ENCODE measurements at regions not wholly inside any gene's neighbourhood (a gene's known extent, or its start where the extent isn't known, plus 50 kb on each side); places are given as distances from the start of the nearest gene placed in this dataset.

GRCh38 chr7:31456646-31457368 lies 57.1 kb upstream of the ITPRID1 start:
- TF ChIP-seq, protein P1, sequence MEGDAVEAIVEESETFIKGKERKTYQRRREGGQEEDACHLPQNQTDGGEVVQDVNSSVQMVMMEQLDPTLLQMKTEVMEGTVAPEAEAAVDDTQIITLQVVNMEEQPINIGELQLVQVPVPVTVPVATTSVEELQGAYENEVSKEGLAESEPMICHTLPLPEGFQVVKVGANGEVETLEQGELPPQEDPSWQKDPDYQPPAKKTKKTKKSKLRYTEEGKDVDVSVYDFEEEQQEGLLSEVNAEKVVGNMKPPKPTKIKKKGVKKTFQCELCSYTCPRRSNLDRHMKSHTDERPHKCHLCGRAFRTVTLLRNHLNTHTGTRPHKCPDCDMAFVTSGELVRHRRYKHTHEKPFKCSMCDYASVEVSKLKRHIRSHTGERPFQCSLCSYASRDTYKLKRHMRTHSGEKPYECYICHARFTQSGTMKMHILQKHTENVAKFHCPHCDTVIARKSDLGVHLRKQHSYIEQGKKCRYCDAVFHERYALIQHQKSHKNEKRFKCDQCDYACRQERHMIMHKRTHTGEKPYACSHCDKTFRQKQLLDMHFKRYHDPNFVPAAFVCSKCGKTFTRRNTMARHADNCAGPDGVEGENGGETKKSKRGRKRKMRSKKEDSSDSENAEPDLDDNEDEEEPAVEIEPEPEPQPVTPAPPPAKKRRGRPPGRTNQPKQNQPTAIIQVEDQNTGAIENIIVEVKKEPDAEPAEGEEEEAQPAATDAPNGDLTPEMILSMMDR (IDR thresholded peaks at IDR 0.05; ENCODE audit: low read depth, low read length, missing control alignments), result no peak
- no peak overlapping the region for H3K27ac ChIP-seq
- no peaks in the 10 kb centered on the region for H3K27me3 ChIP-seq (replicated peaks)
- in situ Hi-C loops (cut with HindIII; ENCODE audit: low pct_ligation_motif_present, low sequenced_read_pairs), result no loop called here
- H3K36me3 ChIP-seq (replicated peaks), result no peaks in the 10 kb centered on the region
- H3K4me3 ChIP-seq (ENCODE audit: low read depth, low read length), result no peak overlapping the region
- no peak for DNase-seq

DNA sequence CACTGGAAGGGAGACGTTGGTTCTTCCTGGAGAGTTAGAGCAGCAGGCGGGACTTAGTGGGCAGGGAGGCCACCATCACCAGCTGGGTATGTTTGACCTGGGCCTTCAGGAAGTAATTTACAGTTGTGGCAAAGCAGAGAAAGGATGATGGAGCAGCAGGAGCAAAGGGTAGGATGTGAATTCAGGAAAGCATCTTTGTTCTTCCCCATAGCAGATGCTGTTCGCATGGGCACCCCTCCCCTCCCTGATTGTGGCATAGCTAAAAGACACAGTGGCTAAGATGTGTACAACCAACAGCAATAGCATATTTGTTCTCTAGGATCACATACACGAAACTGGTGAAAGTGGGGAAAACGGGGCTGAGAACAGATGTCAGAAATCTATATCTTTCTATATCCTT lies 56.3 kb upstream of the ITPRID1 start:
- H3K27ac ChIP-seq, result no peak overlapping the region
- DNase-seq, result no peak
- TF ChIP-seq, protein P1 (IDR thresholded peaks at IDR 0.05; ENCODE audit: low read depth, low read length, missing control alignments), result no peak
- in situ Hi-C loops (cut with HindIII; ENCODE audit: low pct_ligation_motif_present, low sequenced_read_pairs), result no loop called here
- no peaks in the 10 kb centered on the region for H3K36me3 ChIP-seq (replicated peaks)
- no peaks in the 10 kb centered on the region for H3K27me3 ChIP-seq (replicated peaks)
- H3K4me3 ChIP-seq (ENCODE audit: low read depth, low read length), result no peak overlapping the region

DNA sequence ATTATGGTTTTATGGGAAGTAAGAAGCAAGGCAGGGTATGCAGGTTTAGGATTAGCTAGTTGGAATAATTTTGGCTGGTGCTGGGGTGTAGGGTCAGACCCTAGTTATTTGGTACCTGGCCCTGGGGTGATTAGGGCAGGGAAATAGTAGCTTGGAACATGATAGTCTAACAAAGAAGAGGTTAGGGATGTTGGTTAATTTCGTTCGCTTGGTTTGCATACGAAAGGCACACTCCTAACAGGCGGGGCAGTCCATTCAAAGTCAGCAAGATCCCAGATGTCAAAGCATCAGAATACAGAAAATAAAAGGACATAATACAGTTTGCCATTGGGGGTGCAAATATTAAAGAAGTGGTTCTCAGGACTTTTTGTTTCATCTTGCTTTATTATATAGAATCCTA lies 55.7 kb upstream of the ITPRID1 start:
- Histone ChIP-seq H3K36me3 (replicated peaks) (no peaks in the 10 kb centered on the region), H3K4me3 (ENCODE audit: low read depth, low read length) (no peak overlapping the region), H3K27me3 (replicated peaks) (no peaks in the 10 kb centered on the region), H3K27ac (no peak overlapping the region)
- no peak for DNase-seq
- in situ Hi-C loops (cut with HindIII; ENCODE audit: low pct_ligation_motif_present, low sequenced_read_pairs), result no loop called here
- TF ChIP-seq, protein P1 (IDR thresholded peaks at IDR 0.05; ENCODE audit: low read depth, low read length, missing control alignments), result no peak

- H3K4me3 ChIP-seq (ENCODE audit: low read depth, low read length), result no peak overlapping the region
- no peak overlapping the region for H3K27ac ChIP-seq
- TF ChIP-seq, protein P1 (IDR thresholded peaks at IDR 0.05; ENCODE audit: low read depth, low read length, missing control alignments), result no peak
- no peaks in the 10 kb centered on the region for H3K27me3 ChIP-seq (replicated peaks)
- in situ Hi-C loops (cut with HindIII; ENCODE audit: low pct_ligation_motif_present, low sequenced_read_pairs), result no loop called here
- no peak for DNase-seq
- no peaks in the 10 kb centered on the region for H3K36me3 ChIP-seq (replicated peaks)
Measured at GRCh38 chr7:31462636-31463035, 51.3 kb upstream of the ITPRID1 start.
